ENCODE measurements at regions not wholly inside any gene's neighbourhood (a gene's known extent, or its start where the extent isn't known, plus 50 kb on each side); places are given as distances from the start of the nearest gene placed in this dataset.

GRCh38 chr2:579351-579886 is 97.8 kb downstream of the TMEM18 start:
- TF ChIP-seq, protein P1, sequence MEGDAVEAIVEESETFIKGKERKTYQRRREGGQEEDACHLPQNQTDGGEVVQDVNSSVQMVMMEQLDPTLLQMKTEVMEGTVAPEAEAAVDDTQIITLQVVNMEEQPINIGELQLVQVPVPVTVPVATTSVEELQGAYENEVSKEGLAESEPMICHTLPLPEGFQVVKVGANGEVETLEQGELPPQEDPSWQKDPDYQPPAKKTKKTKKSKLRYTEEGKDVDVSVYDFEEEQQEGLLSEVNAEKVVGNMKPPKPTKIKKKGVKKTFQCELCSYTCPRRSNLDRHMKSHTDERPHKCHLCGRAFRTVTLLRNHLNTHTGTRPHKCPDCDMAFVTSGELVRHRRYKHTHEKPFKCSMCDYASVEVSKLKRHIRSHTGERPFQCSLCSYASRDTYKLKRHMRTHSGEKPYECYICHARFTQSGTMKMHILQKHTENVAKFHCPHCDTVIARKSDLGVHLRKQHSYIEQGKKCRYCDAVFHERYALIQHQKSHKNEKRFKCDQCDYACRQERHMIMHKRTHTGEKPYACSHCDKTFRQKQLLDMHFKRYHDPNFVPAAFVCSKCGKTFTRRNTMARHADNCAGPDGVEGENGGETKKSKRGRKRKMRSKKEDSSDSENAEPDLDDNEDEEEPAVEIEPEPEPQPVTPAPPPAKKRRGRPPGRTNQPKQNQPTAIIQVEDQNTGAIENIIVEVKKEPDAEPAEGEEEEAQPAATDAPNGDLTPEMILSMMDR (IDR thresholded peaks at IDR 0.05) = no peak
- no peak for TF ChIP-seq POLR2A (IDR thresholded peaks at IDR 0.05)
